ENCODE measurements at regions not wholly inside any gene's neighbourhood (a gene's known extent, or its start where the extent isn't known, plus 50 kb on each side); places are given as distances from the start of the nearest gene placed in this dataset.

- TF ChIP-seq SKIL (CRISPR knock-in tag; IDR thresholded peaks at IDR 0.05; ENCODE audit: borderline replicate concordance): no peak
- peak; percentile 53; the same call in 1 of the 2 replicates for TF ChIP-seq MYC (CRISPR knock-in tag; IDR thresholded peaks at IDR 0.05; ENCODE audit: borderline replicate concordance)
- TF ChIP-seq ZBTB7A (CRISPR knock-in tag; IDR thresholded peaks at IDR 0.05): no peak
- peak; percentile 77 for TF ChIP-seq ZSCAN25 (CRISPR knock-in tag; IDR thresholded peaks at IDR 0.05)
- TF ChIP-seq HNRNPLL (IDR thresholded peaks at IDR 0.05; ENCODE audit: low read depth, low read length, poor library complexity, severe bottlenecking): peak; percentile 26
- TF ChIP-seq ZNF740 (CRISPR knock-in tag; IDR thresholded peaks at IDR 0.05): peak; percentile 59; the same call in 1 of the 2 replicates
- TF ChIP-seq KDM2A (CRISPR knock-in tag; IDR thresholded peaks at IDR 0.05; ENCODE audit: borderline replicate concordance, low read depth): peak; percentile 44; the same call in 1 of the 2 replicates
- TF ChIP-seq FOXC1 (CRISPR knock-in tag; IDR thresholded peaks at IDR 0.05; ENCODE audit: borderline replicate concordance): 0 out of 2 replicates have a peak, but pooled peaks have one; percentile 32
- peak; percentile 61; the same call in 1 of the 2 replicates for TF ChIP-seq YEATS4 (CRISPR knock-in tag; IDR thresholded peaks at IDR 0.05; ENCODE audit: borderline replicate concordance)
- TF ChIP-seq GABPB1 (CRISPR knock-in tag; IDR thresholded peaks at IDR 0.05): peak; percentile 18; the same call in 1 of the 2 replicates
- TF ChIP-seq SMC3 (IDR thresholded peaks at IDR 0.05; ENCODE audit: low read length): peak; percentile 10; the same call in 1 of the 2 replicates
- TF ChIP-seq ZSCAN21 (CRISPR knock-in tag; IDR thresholded peaks at IDR 0.05; ENCODE audit: borderline replicate concordance): no peak
- peak; percentile 50; the same call in 1 of the 2 replicates for TF ChIP-seq MAX (IDR thresholded peaks at IDR 0.05)
- TF ChIP-seq ZNF343 (CRISPR knock-in tag; IDR thresholded peaks at IDR 0.05): no peak
- TF ChIP-seq ZNF772 (CRISPR knock-in tag; IDR thresholded peaks at IDR 0.05): 0 out of 2 replicates have a peak, but pooled peaks have one; percentile 51
- peak; percentile 88 for TF ChIP-seq ZBTB14 (CRISPR knock-in tag; IDR thresholded peaks at IDR 0.05)
- TF ChIP-seq SALL1 (CRISPR knock-in tag; IDR thresholded peaks at IDR 0.05): peak; percentile 58
- TF ChIP-seq REST (IDR thresholded peaks at IDR 0.05; ENCODE audit: borderline replicate concordance in 1 of 2, low read depth in 1 of 2, low read length in 2 of 2): peak; percentile 24 to 67; a peak in 2 of 4 replicates
- TF ChIP-seq ZNF263 (CRISPR knock-in tag; IDR thresholded peaks at IDR 0.05): peak; percentile 63
These were observed 177.6 kb downstream of the IGLL1 start (continued) for GRCh38 chr22:23402275-23403151.
